Transverse colon (tissue), 4 donors: ENCODE measurements at regions not wholly inside any gene's neighbourhood (a gene's known extent, or its start where the extent isn't known, plus 50 kb on each side); places are given as distances from the start of the nearest gene placed in this dataset.

ENCODE experiments used
- DNase-seq: peaks from one replicate; pipeline ENCODE4 v3.0.0-alpha.2; 2019
- H3K27ac ChIP-seq, 4 donors: fragments of 200-600 bp; sonication (generic); 2 replicates each; pipeline ENCODE4 v1.5.1; 2016 to 2018; ENCODE audit warnings: inconsistent platforms in 4 of 4
- H3K27me3 ChIP-seq: fragments of 200-600 bp; sonication (generic); 2 replicates; pipeline ENCODE4 v1.5.1; 2017; ENCODE audit warnings: inconsistent platforms
- H3K36me3 ChIP-seq, 4 donors: fragments of 200-600 bp; sonication (generic); 2 replicates each; pipeline ENCODE4 v1.5.1; 2017 to 2019; ENCODE audit warnings: inconsistent platforms in 4 of 4
- H3K4me1 ChIP-seq, 4 donors: fragments of 200-600 bp; sonication (generic); 2 replicates each; pipeline ENCODE4 v1.5.1; 2017 to 2020; ENCODE audit warnings: inconsistent platforms in 4 of 4
- H3K4me3 ChIP-seq, 4 donors: fragments of 200-600 bp; sonication (generic); 1 replicate in 1 of 4; 2 replicates in 3 of 4; pipeline versions ENCODE4 v1.5.1 to v1.6.1; 2017 to 2019; ENCODE audit warnings: inconsistent platforms in 4 of 4
- H3K9me3 ChIP-seq, 2 donors: fragments of 200-600 bp; sonication (generic); 2 replicates each; pipeline ENCODE4 v1.5.1; 2017 to 2019; ENCODE audit warnings: inconsistent platforms in 2 of 2
- EP300 ChIP-seq: sonication (generic); formaldehyde crosslinking; IDR thresholded peaks from one replicate; pipeline ENCODE4 v1.6.1; 2017; ENCODE audit warnings: antibody characterized with exemption, low read depth
- POLR2A ChIP-seq: fragments of 450-650 bp; IDR thresholded peaks from one replicate; pipeline ENCODE4 v1.6.1; 2016; ENCODE audit warnings: antibody characterized with exemption, mild to moderate bottlenecking, moderate library complexity
- POLR2AphosphoS5 ChIP-seq, 3 donors: sonication (generic); formaldehyde crosslinking; IDR thresholded peaks; one replicate each; pipeline ENCODE4 v1.6.1; 2016; ENCODE audit warnings: antibody characterized with exemption in 3 of 3
- WGBS, 2 donors: methylation state at CpG; one replicate each; pipeline ENCODE4 v1.1.5; 2018; ENCODE audit warnings: low coverage in 1 of 2; 5-methylcytosine and 5-hydroxymethylcytosine counted together
- in situ Hi-C, 4 donors: fragments of 200-750 bp; cut with MboI; loops; one replicate each; pipeline versions ENCODE4 v1.15.0 to v1.15.1; 2017; ENCODE audit warnings: low sequenced_read_pairs in 3 of 4, low pct_ligation_motif_present in 1 of 4, low pct_unique_long_range_greater_than_20kb in 1 of 4
- intact Hi-C: fragments of 100-400 bp; cut with DNase I; formaldehyde crosslinking; loops from one replicate; pipeline ENCODE4 v1.15.1; 2023; ENCODE audit warnings: low total_unique reads
- TF ChIP-seq, protein P1 (sequence below), 5 experiments: fragments of 200-600 bp in 3 of 5; fragments of 450-650 bp in 2 of 5; sonication (generic) in 3 of 5; IDR thresholded peaks; 1 replicate in 2 of 5; 2 replicates in 3 of 5; pipeline ENCODE4 v1.5.1; 2016 to 2017; ENCODE audit warnings: antibody characterized with exemption in 5 of 5, inconsistent platforms in 3 of 5, mild to moderate bottlenecking in 2 of 5, moderate library complexity in 1 of 5

- 60 to 82% methylated on average over 1 to 7 of the region's 7 CpGs for WGBS, 2 donors
- TF ChIP-seq, protein P1, sequence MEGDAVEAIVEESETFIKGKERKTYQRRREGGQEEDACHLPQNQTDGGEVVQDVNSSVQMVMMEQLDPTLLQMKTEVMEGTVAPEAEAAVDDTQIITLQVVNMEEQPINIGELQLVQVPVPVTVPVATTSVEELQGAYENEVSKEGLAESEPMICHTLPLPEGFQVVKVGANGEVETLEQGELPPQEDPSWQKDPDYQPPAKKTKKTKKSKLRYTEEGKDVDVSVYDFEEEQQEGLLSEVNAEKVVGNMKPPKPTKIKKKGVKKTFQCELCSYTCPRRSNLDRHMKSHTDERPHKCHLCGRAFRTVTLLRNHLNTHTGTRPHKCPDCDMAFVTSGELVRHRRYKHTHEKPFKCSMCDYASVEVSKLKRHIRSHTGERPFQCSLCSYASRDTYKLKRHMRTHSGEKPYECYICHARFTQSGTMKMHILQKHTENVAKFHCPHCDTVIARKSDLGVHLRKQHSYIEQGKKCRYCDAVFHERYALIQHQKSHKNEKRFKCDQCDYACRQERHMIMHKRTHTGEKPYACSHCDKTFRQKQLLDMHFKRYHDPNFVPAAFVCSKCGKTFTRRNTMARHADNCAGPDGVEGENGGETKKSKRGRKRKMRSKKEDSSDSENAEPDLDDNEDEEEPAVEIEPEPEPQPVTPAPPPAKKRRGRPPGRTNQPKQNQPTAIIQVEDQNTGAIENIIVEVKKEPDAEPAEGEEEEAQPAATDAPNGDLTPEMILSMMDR (IDR thresholded peaks at IDR 0.05): no peak
- TF ChIP-seq POLR2AphosphoS5 (IDR thresholded peaks at IDR 0.05) (no peak), EP300 (no peak), POLR2A (no peak)
- intact Hi-C loops: loop anchor here (2.0 kb wide), 1 partner anchor 149 kb away; no protein-coding TSS in a partner anchor
- no peak overlapping the region for H3K4me3 ChIP-seq
- in situ Hi-C loops: loop anchor here (5.0 to 10.0 kb wide), 3 partner anchors 141 to 149 kb away; no protein-coding TSS in a partner anchor
- H3K27ac ChIP-seq: no peak overlapping the region
- H3K27me3 ChIP-seq: peaks cover 3% of the 10 kb centered on the region
- peaks cover 0 to 4% (median 0%) of the 10 kb centered on the region in 4 donors for H3K4me1 ChIP-seq
- DNase-seq: no peak
- H3K9me3 ChIP-seq: no peaks in the 10 kb centered on the region
- H3K36me3 ChIP-seq: no peaks in the 10 kb centered on the region
These were observed 99.4 kb upstream of the PODXL start for GRCh38 chr7:131655866-131656265.

DNA sequence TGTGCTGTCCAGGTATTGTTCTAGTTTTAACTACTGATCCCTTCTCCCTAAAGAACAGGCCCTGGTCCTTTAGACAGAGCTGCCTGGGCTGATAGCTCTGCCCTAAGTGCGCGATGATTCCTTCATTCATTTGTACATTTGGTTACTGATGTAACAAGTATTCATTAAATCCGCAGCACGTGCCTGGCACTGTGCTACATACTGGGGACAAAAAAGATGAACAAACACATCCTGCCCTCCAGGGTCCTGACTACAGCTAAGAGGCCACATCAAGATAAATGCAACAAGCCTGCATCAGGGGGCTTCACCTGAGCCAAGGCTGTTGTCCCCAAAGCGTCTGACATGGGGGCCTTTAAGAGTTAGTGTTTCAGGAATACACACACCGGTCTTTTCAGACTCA lies 99.0 kb upstream of the PODXL start:
- H3K9me3 ChIP-seq: no peaks in the 10 kb centered on the region
- peaks cover 3% of the 10 kb centered on the region for H3K27me3 ChIP-seq
- DNase-seq: no peak
- 89 to 97% methylated on average over 6 of the region's 6 CpGs for WGBS, 2 donors
- in situ Hi-C loops: loop anchor here (5.0 to 10.0 kb wide), 3 partner anchors 141 to 148 kb away; no protein-coding TSS in a partner anchor
- peaks cover 0 to 4% (median 0%) of the 10 kb centered on the region in 4 donors for H3K4me1 ChIP-seq
- H3K27ac ChIP-seq: no peak overlapping the region
- intact Hi-C loops: loop anchor here (2.0 kb wide), 1 partner anchor 149 kb away; no protein-coding TSS in a partner anchor
- no peak overlapping the region for H3K4me3 ChIP-seq
- no peaks in the 10 kb centered on the region for H3K36me3 ChIP-seq
- TF ChIP-seq EP300 (no peak), POLR2AphosphoS5 (IDR thresholded peaks at IDR 0.05) (no peak), POLR2A (no peak)
- TF ChIP-seq, protein P1 (IDR thresholded peaks at IDR 0.05): no peak

- Histone ChIP-seq H3K36me3 (no peaks in the 10 kb centered on the region), H3K27ac (no peak overlapping the region), H3K4me3 (no peak overlapping the region), H3K4me1 (peaks cover 0 to 4% (median 0%) of the 10 kb centered on the region in 4 donors), H3K27me3 (peaks cover 3% of the 10 kb centered on the region), H3K9me3 (no peaks in the 10 kb centered on the region)
- in situ Hi-C loops (loop anchor here (5.0 to 10.0 kb wide), 3 partner anchors 140 to 147 kb away; no protein-coding TSS in a partner anchor), intact Hi-C loops (loop anchor here (2.0 kb wide), 1 partner anchor 148 kb away; no protein-coding TSS in a partner anchor)
- DNase-seq: peak; percentile 85
- WGBS, 2 donors: 23 to 42% methylated on average over 9 to 19 of the region's 19 CpGs
- no peak for TF ChIP-seq EP300
- no peak for TF ChIP-seq POLR2AphosphoS5 (IDR thresholded peaks at IDR 0.05)
- TF ChIP-seq, protein P1 (IDR thresholded peaks at IDR 0.05): peak; percentile 89 to 96 (median 92)
- TF ChIP-seq POLR2A: no peak
These were observed 98.4 kb upstream of the PODXL start for GRCh38 chr7:131654668-131655326.

DNA sequence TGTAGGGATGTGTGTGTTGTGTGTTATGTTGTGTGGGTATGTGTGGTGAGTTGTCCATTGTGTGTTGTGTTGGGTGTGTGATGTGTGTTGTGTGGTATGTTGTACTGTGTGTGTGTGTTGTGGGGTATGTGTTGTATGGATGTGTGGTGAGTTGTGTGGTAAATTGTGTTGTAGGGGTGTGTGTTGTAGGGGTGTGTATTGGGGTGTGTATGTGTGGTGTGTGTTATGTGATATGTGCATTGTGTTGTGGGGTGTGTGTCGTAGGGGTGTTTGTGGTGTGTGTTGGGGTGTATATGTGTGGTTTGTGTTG lies 97.8 kb upstream of the PODXL start:
- H3K4me1 ChIP-seq: peaks cover 0 to 4% (median 0%) of the 10 kb centered on the region in 4 donors
- H3K36me3 ChIP-seq: no peaks in the 10 kb centered on the region
- intact Hi-C loops: loop anchor here (2.0 kb wide), 1 partner anchor 147 kb away; no protein-coding TSS in a partner anchor
- in situ Hi-C loops: loop anchor here in 2 of 4 donors (10.0 kb wide), 1 partner anchor 139 kb away; no protein-coding TSS in a partner anchor
- peaks cover 3% of the 10 kb centered on the region for H3K27me3 ChIP-seq
- no peak overlapping the region for H3K27ac ChIP-seq
- no peak overlapping the region for H3K4me3 ChIP-seq
- TF ChIP-seq POLR2A: no peak
- no peak for TF ChIP-seq EP300
- TF ChIP-seq, protein P1 (IDR thresholded peaks at IDR 0.05): no peak
- no peak for TF ChIP-seq POLR2AphosphoS5 (IDR thresholded peaks at IDR 0.05)
- WGBS, 2 donors: 69 to 100% methylated on average over 1 of the region's 1 CpG
- no peaks in the 10 kb centered on the region for H3K9me3 ChIP-seq
- DNase-seq: no peak
